Esophagus squamous epithelium (tissue), 4 donors: ENCODE measurements at regions not wholly inside any gene's neighbourhood (a gene's known extent, or its start where the extent isn't known, plus 50 kb on each side); places are given as distances from the start of the nearest gene placed in this dataset.

Experiments used
- POLR2A ChIP-seq, 4 donors: fragments of 450-650 bp; IDR thresholded peaks; one replicate each; pipeline ENCODE4 v1.6.1; 2017; ENCODE audit warnings: antibody characterized with exemption in 4 of 4, mild to moderate bottlenecking in 4 of 4, moderate library complexity in 3 of 4
- TF ChIP-seq, protein P1 (sequence below), 6 experiments: fragments of 450-650 bp in 4 of 6; fragments of 200-600 bp in 2 of 6; sonication (generic) in 2 of 6; IDR thresholded peaks; one replicate each; pipeline ENCODE4 v1.5.1; 2016 to 2019; ENCODE audit warnings: antibody characterized with exemption in 6 of 6, mild to moderate bottlenecking in 4 of 6, moderate library complexity in 4 of 6

DNA sequence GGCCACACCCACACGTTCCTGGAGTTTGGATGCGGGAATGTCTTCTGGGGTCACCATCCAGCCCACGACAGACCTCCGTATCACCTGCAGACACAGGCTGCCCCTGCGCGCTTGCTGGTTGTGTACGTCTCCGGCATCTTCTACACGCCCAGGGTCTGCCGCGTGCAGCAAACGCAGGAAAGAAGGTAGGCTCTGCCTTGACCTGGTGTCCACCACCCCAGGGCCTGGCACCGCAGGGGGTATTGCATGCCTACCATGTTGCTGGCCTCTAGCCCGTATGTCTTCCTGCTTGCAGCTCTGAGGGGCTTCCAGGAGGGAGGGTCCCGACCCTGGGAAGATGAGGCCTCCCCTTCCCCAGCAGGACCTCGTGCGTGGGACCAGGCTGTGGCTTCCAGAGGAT, 298.8 kb upstream of the IRX4 start:
- TF ChIP-seq, protein P1, sequence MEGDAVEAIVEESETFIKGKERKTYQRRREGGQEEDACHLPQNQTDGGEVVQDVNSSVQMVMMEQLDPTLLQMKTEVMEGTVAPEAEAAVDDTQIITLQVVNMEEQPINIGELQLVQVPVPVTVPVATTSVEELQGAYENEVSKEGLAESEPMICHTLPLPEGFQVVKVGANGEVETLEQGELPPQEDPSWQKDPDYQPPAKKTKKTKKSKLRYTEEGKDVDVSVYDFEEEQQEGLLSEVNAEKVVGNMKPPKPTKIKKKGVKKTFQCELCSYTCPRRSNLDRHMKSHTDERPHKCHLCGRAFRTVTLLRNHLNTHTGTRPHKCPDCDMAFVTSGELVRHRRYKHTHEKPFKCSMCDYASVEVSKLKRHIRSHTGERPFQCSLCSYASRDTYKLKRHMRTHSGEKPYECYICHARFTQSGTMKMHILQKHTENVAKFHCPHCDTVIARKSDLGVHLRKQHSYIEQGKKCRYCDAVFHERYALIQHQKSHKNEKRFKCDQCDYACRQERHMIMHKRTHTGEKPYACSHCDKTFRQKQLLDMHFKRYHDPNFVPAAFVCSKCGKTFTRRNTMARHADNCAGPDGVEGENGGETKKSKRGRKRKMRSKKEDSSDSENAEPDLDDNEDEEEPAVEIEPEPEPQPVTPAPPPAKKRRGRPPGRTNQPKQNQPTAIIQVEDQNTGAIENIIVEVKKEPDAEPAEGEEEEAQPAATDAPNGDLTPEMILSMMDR (IDR thresholded peaks at IDR 0.05) = no peak
- no peak for TF ChIP-seq POLR2A (IDR thresholded peaks at IDR 0.05)
